AG04449 (cell line): ENCODE measurements at regions not wholly inside any gene's neighbourhood (a gene's known extent, or its start where the extent isn't known, plus 50 kb on each side); places are given as distances from the start of the nearest gene placed in this dataset.

Experiments
- CTCF ChIA-PET: fragments of 350-600 bp; formaldehyde crosslinking; extraction: SDS; loops from one replicate; lab custom pipeline; 2021; ENCODE audit warnings: antibody characterized with exemption; lab: Yijun Ruan, JAX
- POLR2A ChIA-PET: fragments of 400-600, 350-600 bp; formaldehyde crosslinking; extraction: SDS; loops from one replicate; lab custom pipeline; 2020; ENCODE audit warnings: antibody characterized with exemption, inconsistent platforms; lab: Yijun Ruan, JAX
- DNase-seq: peaks from one replicate; pipeline ENCODE4 v3.0.0-alpha.2; 2010; ENCODE audit warnings: low read depth, low spot score
- H3K4me3 ChIP-seq: 2 replicates; pipeline ENCODE4 v1.5.1; 2011; ENCODE audit warnings: low read depth, mild to moderate bottlenecking, control low read depth, low read length
- TF ChIP-seq, protein P1 (sequence below): IDR thresholded peaks from one replicate; pipeline ENCODE4 v1.5.1; 2011; ENCODE audit warnings: mild to moderate bottlenecking, moderate library complexity, low read length, control low read depth, inconsistent platforms; ENCODE audit not compliant: insufficient read depth; ENCODE audit errors: missing control alignments

DNA sequence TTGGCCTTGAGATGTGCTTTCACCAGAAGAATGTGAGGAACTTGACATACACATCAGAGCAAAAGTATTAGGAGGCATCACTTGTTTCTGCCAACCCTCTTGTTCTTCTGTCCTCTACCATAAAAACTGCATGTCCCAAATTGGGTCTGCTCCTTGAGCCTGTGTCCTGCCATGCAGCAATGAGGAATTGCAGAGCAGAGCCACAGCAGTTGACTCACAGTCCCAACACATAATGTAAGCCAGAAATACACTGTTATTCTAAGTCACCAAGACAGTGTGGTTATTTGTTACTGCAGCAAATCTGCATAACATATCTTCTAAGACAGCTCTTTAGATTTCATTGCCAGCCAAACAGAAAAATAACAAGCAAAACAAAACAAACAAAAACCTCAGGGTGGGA lies 598.2 kb downstream of the PRELID2 start:
- TF ChIP-seq, protein P1, sequence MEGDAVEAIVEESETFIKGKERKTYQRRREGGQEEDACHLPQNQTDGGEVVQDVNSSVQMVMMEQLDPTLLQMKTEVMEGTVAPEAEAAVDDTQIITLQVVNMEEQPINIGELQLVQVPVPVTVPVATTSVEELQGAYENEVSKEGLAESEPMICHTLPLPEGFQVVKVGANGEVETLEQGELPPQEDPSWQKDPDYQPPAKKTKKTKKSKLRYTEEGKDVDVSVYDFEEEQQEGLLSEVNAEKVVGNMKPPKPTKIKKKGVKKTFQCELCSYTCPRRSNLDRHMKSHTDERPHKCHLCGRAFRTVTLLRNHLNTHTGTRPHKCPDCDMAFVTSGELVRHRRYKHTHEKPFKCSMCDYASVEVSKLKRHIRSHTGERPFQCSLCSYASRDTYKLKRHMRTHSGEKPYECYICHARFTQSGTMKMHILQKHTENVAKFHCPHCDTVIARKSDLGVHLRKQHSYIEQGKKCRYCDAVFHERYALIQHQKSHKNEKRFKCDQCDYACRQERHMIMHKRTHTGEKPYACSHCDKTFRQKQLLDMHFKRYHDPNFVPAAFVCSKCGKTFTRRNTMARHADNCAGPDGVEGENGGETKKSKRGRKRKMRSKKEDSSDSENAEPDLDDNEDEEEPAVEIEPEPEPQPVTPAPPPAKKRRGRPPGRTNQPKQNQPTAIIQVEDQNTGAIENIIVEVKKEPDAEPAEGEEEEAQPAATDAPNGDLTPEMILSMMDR = no peak
- CTCF ChIA-PET = interaction anchor here (1.0 to 3.7 kb wide), 5 partner anchors 11 to 1033 kb away, joined by 3 to 12 read pairs (median 3); no protein-coding TSS in a partner anchor
- POLR2A ChIA-PET = no interaction called here
- H3K4me3 ChIP-seq = no peak overlapping the region
- DNase-seq = no peak

DNA sequence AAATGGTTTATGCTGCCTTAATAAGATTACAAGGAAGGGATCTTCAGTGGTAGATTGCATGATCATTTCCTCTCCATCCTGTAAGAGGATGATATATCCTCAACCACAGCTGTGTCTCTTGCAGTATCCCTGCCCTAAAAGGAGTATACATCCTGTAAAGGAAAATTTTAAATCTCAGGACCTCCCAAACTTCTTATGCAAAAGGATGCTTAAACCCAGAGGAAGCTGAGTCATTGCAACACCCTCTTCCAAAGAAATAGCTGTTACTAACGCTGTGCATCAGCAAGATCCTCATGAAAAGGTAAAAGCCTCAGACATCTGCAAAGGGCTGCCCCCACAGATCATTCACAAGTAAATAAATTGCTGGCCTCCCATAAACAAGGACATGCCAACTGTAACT lies 599.0 kb downstream of the PRELID2 start:
- ChIA-PET CTCF (no interaction called here), POLR2A (no interaction called here)
- no peak for DNase-seq
- TF ChIP-seq, protein P1 = no peak
- H3K4me3 ChIP-seq = no peak overlapping the region

DNA sequence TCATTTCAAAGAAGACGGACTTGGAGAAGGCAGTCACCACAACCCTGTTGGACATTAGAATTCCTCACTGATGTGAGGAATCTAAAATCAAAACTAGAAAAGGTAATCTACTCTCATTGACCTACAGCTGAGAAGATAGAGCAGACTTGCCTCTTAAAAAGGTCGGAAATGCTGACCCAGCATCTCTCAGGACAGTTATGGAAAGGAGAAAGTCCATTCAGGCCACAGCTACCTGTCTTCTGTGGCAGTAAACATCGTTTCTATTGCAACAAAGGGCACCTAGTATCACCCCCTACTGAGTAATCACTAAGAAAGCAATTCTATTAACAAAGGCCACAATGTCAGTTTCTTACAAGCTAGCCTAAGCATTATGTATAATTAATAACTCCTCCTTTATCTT lies 601.7 kb downstream of the PRELID2 start:
- TF ChIP-seq, protein P1 = no peak
- CTCF ChIA-PET = no interaction called here
- no peak for DNase-seq
- POLR2A ChIA-PET = no interaction called here
- no peak overlapping the region for H3K4me3 ChIP-seq

DNA sequence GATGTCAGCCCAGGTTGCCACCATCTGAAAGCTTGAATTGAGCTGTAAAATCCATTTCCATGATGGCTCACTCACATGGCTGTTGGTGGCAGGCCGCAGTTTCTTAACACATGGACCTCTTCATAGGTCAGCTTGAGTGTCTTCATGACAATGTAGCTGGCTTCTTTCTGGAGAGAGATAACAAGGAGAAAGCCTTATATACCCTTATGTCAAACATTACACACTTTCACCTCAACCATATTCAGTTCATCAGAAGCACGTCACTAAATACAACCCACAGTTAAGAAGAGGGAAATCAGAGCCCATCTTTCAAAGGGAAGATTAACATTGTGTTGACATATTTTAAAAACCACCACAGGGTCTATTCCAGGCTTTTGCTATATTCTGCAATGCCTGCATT lies 604.4 kb downstream of the PRELID2 start:
- H3K4me3 ChIP-seq = no peak overlapping the region
- CTCF ChIA-PET = no interaction called here
- TF ChIP-seq, protein P1 = no peak
- POLR2A ChIA-PET = no interaction called here
- DNase-seq = no peak

DNA sequence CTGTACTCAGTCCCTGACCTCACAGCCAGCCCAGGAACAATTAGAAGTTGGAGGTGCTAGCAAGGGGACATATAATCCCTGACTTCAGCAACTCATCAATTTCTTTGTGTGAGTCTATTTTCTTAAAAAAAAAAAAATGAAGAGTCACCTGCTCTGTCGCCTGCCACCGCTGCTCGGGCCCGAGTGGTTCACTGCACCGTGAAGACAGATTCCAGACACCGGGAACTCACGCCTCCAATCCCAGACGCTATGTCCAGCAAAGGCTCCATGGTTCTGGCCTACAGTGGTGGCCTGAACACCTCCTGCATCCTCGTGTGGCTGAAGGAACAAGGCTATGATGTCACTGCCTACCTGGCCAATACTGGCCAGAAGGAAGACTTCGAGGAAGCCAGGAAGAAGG lies 606.6 kb downstream of the PRELID2 start:
- CTCF ChIA-PET = interaction anchor here (1.7 kb wide), 2 partner anchors 10 to 12 kb away, joined by 4 to 5 read pairs; no protein-coding TSS in a partner anchor
- POLR2A ChIA-PET = no interaction called here
- TF ChIP-seq, protein P1 = no peak
- H3K4me3 ChIP-seq = no peak overlapping the region
- DNase-seq = no peak

DNA sequence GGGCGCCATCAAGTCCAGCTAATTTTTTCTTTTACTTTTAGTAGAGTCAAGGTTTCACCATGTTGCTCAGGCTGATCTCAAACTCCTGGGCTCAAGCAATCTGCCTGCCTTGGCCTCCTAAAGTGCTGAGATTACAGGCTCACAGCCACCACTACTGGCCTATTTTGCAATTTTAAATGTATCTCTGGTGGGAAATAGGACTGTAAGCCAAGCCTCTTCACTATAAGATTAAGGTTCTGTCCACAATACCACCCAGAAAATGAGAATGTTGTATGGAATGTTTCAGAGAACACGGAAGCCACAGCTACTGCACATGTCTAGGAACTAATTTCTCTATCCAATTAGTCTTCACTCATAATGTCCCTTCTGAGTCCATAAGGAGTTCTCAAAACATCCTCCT lies 607.3 kb downstream of the PRELID2 start:
- no peak overlapping the region for H3K4me3 ChIP-seq
- no peak for DNase-seq
- POLR2A ChIA-PET = no interaction called here
- TF ChIP-seq, protein P1 = no peak
- CTCF ChIA-PET = interaction anchor here (1.7 kb wide), 1 partner anchor 13 kb away, joined by 4 read pairs; no protein-coding TSS in a partner anchor
